ENCODE measurements at regions not wholly inside any gene's neighbourhood (a gene's known extent, or its start where the extent isn't known, plus 50 kb on each side); places are given as distances from the start of the nearest gene placed in this dataset.
A peak's percentile ranks its signal among the peaks of the same experiment; 100 is the strongest.
"Not testable (repeated sequence)": the region's sequence is repeated elsewhere in the genome, so short reads cannot be mapped to it uniquely, and the experiment has no call there.

GRCh38 chr15:39413558-39413957 is 167.3 kb upstream of the THBS1 start:
- Histone ChIP-seq H3K4me3 (ENCODE audit: low read depth, low read length) (no peak overlapping the region), H3K36me3 (ENCODE audit: control insufficient read depth, insufficient read depth, low read length) (no peaks in the 10 kb centered on the region), H3K9me3 (ENCODE audit: control insufficient read depth, insufficient read depth, low read length) (no peaks in the 10 kb centered on the region), H3K9ac (ENCODE audit: low read depth, low read length) (no peak overlapping the region), H3K27me3 (ENCODE audit: control insufficient read depth, insufficient read depth, low read length) (no peaks in the 10 kb centered on the region), H3K4me1 (ENCODE audit: control insufficient read depth, insufficient read depth, low read length) (no peaks in the 10 kb centered on the region)

- Histone ChIP-seq H3K36me3 (ENCODE audit: control insufficient read depth, insufficient read depth, low read length) (no peaks in the 10 kb centered on the region), H3K9me3 (ENCODE audit: control insufficient read depth, insufficient read depth, low read length) (no peaks in the 10 kb centered on the region), H3K4me1 (ENCODE audit: control insufficient read depth, insufficient read depth, low read length) (no peaks in the 10 kb centered on the region)
Observed at GRCh38 chr15:39414201-39414600, 166.7 kb upstream of the THBS1 start.

GRCh38 chr15:39415634-39416033 is 165.2 kb upstream of the THBS1 start:
- Histone ChIP-seq H3K9ac (ENCODE audit: low read depth, low read length) (no peak overlapping the region), H3K9me3 (ENCODE audit: control insufficient read depth, insufficient read depth, low read length) (no peaks in the 10 kb centered on the region), H3K27me3 (ENCODE audit: control insufficient read depth, insufficient read depth, low read length) (no peaks in the 10 kb centered on the region), H3K4me1 (ENCODE audit: control insufficient read depth, insufficient read depth, low read length) (no peaks in the 10 kb centered on the region), H3K4me3 (ENCODE audit: low read depth, low read length) (no peak overlapping the region), H3K36me3 (ENCODE audit: control insufficient read depth, insufficient read depth, low read length) (no peaks in the 10 kb centered on the region)

More at GRCh38 chr15:39414201-39414600, 166.7 kb upstream of the THBS1 start:
- H3K27me3 ChIP-seq (ENCODE audit: control insufficient read depth, insufficient read depth, low read length) = no peaks in the 10 kb centered on the region
- no peak overlapping the region for H3K9ac ChIP-seq (ENCODE audit: low read depth, low read length)
- no peak overlapping the region for H3K4me3 ChIP-seq (ENCODE audit: low read depth, low read length)

GRCh38 chr15:39416258-39416657 is 164.6 kb upstream of the THBS1 start:
- H3K4me3 ChIP-seq (ENCODE audit: low read depth, low read length) = no peak overlapping the region
- no peaks in the 10 kb centered on the region for H3K36me3 ChIP-seq (ENCODE audit: control insufficient read depth, insufficient read depth, low read length)
- no peak overlapping the region for H3K9ac ChIP-seq (ENCODE audit: low read depth, low read length)
- no peaks in the 10 kb centered on the region for H3K9me3 ChIP-seq (ENCODE audit: control insufficient read depth, insufficient read depth, low read length)
- H3K27me3 ChIP-seq (ENCODE audit: control insufficient read depth, insufficient read depth, low read length) = no peaks in the 10 kb centered on the region
- no peaks in the 10 kb centered on the region for H3K4me1 ChIP-seq (ENCODE audit: control insufficient read depth, insufficient read depth, low read length)

GRCh38 chr15:39417366-39418134 is 163.3 kb upstream of the THBS1 start:
- no peak overlapping the region for H3K9ac ChIP-seq (ENCODE audit: low read depth, low read length)
- H3K36me3 ChIP-seq (ENCODE audit: control insufficient read depth, insufficient read depth, low read length) = no peaks in the 10 kb centered on the region
- H3K4me1 ChIP-seq (ENCODE audit: control insufficient read depth, insufficient read depth, low read length) = no peaks in the 10 kb centered on the region
- no peaks in the 10 kb centered on the region for H3K27me3 ChIP-seq (ENCODE audit: control insufficient read depth, insufficient read depth, low read length)
- H3K4me3 ChIP-seq (ENCODE audit: low read depth, low read length) = no peak overlapping the region
- no peaks in the 10 kb centered on the region for H3K9me3 ChIP-seq (ENCODE audit: control insufficient read depth, insufficient read depth, low read length)

- no peak overlapping the region for H3K4me3 ChIP-seq (ENCODE audit: low read depth, low read length)
- no peaks in the 10 kb centered on the region for H3K27me3 ChIP-seq (ENCODE audit: control insufficient read depth, insufficient read depth, low read length)
- no peaks in the 10 kb centered on the region for H3K9me3 ChIP-seq (ENCODE audit: control insufficient read depth, insufficient read depth, low read length)
- no peak overlapping the region for H3K9ac ChIP-seq (ENCODE audit: low read depth, low read length)
- H3K36me3 ChIP-seq (ENCODE audit: control insufficient read depth, insufficient read depth, low read length) = no peaks in the 10 kb centered on the region
- no peaks in the 10 kb centered on the region for H3K4me1 ChIP-seq (ENCODE audit: control insufficient read depth, insufficient read depth, low read length)
Observed at GRCh38 chr15:39419651-39420050, 161.2 kb upstream of the THBS1 start.

- H3K4me1 ChIP-seq (ENCODE audit: control insufficient read depth, insufficient read depth, low read length); H3K9ac ChIP-seq (ENCODE audit: low read depth, low read length); H3K9me3 ChIP-seq (ENCODE audit: control insufficient read depth, insufficient read depth, low read length); H3K36me3 ChIP-seq (ENCODE audit: control insufficient read depth, insufficient read depth, low read length); H3K27me3 ChIP-seq (ENCODE audit: control insufficient read depth, insufficient read depth, low read length): not testable (repeated sequence)
- H3K4me3 ChIP-seq (ENCODE audit: low read depth, low read length) = peak overlapping the region; percentile 30
Observed at GRCh38 chr15:39420123-39420852, 160.6 kb upstream of the THBS1 start.

- H3K9ac ChIP-seq (ENCODE audit: low read depth, low read length); H3K27me3 ChIP-seq (ENCODE audit: control insufficient read depth, insufficient read depth, low read length); H3K4me1 ChIP-seq (ENCODE audit: control insufficient read depth, insufficient read depth, low read length); H3K9me3 ChIP-seq (ENCODE audit: control insufficient read depth, insufficient read depth, low read length); H3K36me3 ChIP-seq (ENCODE audit: control insufficient read depth, insufficient read depth, low read length): not testable (repeated sequence)
- H3K4me3 ChIP-seq (ENCODE audit: low read depth, low read length) = peak overlapping the region; percentile 30
Observed at GRCh38 chr15:39420853-39421192, 160.1 kb upstream of the THBS1 start.

- no peak overlapping the region for H3K4me3 ChIP-seq (ENCODE audit: low read depth, low read length)
- H3K9ac ChIP-seq (ENCODE audit: low read depth, low read length) = no peak overlapping the region
- no peaks in the 10 kb centered on the region for H3K4me1 ChIP-seq (ENCODE audit: control insufficient read depth, insufficient read depth, low read length)
- H3K36me3 ChIP-seq (ENCODE audit: control insufficient read depth, insufficient read depth, low read length) = no peaks in the 10 kb centered on the region
- H3K9me3 ChIP-seq (ENCODE audit: control insufficient read depth, insufficient read depth, low read length) = no peaks in the 10 kb centered on the region
- no peaks in the 10 kb centered on the region for H3K27me3 ChIP-seq (ENCODE audit: control insufficient read depth, insufficient read depth, low read length)
Observed at GRCh38 chr15:39426552-39427532, 154.0 kb upstream of the THBS1 start.

- Histone ChIP-seq H3K9me3 (ENCODE audit: control insufficient read depth, insufficient read depth, low read length) (no peaks in the 10 kb centered on the region), H3K9ac (ENCODE audit: low read depth, low read length) (no peak overlapping the region), H3K4me1 (ENCODE audit: control insufficient read depth, insufficient read depth, low read length) (no peaks in the 10 kb centered on the region), H3K36me3 (ENCODE audit: control insufficient read depth, insufficient read depth, low read length) (no peaks in the 10 kb centered on the region), H3K4me3 (ENCODE audit: low read depth, low read length) (no peak overlapping the region), H3K27me3 (ENCODE audit: control insufficient read depth, insufficient read depth, low read length) (no peaks in the 10 kb centered on the region)
Observed at GRCh38 chr15:39427705-39428104, 153.2 kb upstream of the THBS1 start.

GRCh38 chr15:39429898-39430357 is 151.0 kb upstream of the THBS1 start:
- Histone ChIP-seq H3K4me3 (ENCODE audit: low read depth, low read length) (no peak overlapping the region), H3K27me3 (ENCODE audit: control insufficient read depth, insufficient read depth, low read length) (no peaks in the 10 kb centered on the region), H3K9ac (ENCODE audit: low read depth, low read length) (no peak overlapping the region), H3K9me3 (ENCODE audit: control insufficient read depth, insufficient read depth, low read length) (no peaks in the 10 kb centered on the region), H3K36me3 (ENCODE audit: control insufficient read depth, insufficient read depth, low read length) (no peaks in the 10 kb centered on the region), H3K4me1 (ENCODE audit: control insufficient read depth, insufficient read depth, low read length) (peaks cover 6% of the 10 kb centered on the region)
